Right cardiac atrium (tissue), 5 donors: ENCODE measurements at regions not wholly inside any gene's neighbourhood (a gene's known extent, or its start where the extent isn't known, plus 50 kb on each side); places are given as distances from the start of the nearest gene placed in this dataset.

ENCODE experiments used
- ATAC-seq, 2 donors: fragments of 200-7000 bp; cut with Tn5 transposase; one replicate each; pipeline versions ENCODE4 v1.8.0 to v1.9.1; 2020; ENCODE audit warnings: moderate library complexity in 2 of 2, mild to moderate bottlenecking in 1 of 2
- DNase-seq, 3 donors: peaks; one replicate each; pipeline ENCODE4 v3.0.0-alpha.2; 2020
- H3K27ac ChIP-seq: one replicate; pipeline ENCODE4 v1.5.1; 2013; ENCODE audit warnings: mild to moderate bottlenecking, low read length, control low read depth, moderate library complexity
- H3K27me3 ChIP-seq: one replicate; pipeline ENCODE4 v1.6.1; 2013; ENCODE audit not compliant: control insufficient read depth, insufficient read depth
- H3K4me1 ChIP-seq: one replicate; pipeline ENCODE4 v1.6.1; 2013; ENCODE audit warnings: low read length; ENCODE audit not compliant: control insufficient read depth, insufficient read depth
- H3K4me3 ChIP-seq: one replicate; pipeline ENCODE4 v1.5.1; 2013; ENCODE audit warnings: low read length, control low read depth
- H3K9me3 ChIP-seq: one replicate; pipeline ENCODE4 v1.6.1; 2013; ENCODE audit warnings: low read length; ENCODE audit not compliant: control insufficient read depth
- WGBS: extraction: QIAGEN DNeasy Blood & Tissue Kit; methylation state at CpG from one replicate; pipeline ENCODE4 v1.1.7; 2013; 5-methylcytosine and 5-hydroxymethylcytosine counted together
- intact Hi-C, 4 donors: fragments of 100-400 bp; cut with DNase I; formaldehyde crosslinking; loops; one replicate each; pipeline versions ENCODE4 v1.11.0 to v1.14.0; 2022 to 2023
- donor health status: healthy with polysubstance abuse.
- donor health status: DM: no; HTN: yes; CAD: no.
- donor health status: DM: no; HTN: no; CAD: no.
- donor health status: DM: no; HTN: yes; CAD: no; lungs with severe emphysema.
- donor health status: DM: yes; HTN: yes; CAD: no.

DNA sequence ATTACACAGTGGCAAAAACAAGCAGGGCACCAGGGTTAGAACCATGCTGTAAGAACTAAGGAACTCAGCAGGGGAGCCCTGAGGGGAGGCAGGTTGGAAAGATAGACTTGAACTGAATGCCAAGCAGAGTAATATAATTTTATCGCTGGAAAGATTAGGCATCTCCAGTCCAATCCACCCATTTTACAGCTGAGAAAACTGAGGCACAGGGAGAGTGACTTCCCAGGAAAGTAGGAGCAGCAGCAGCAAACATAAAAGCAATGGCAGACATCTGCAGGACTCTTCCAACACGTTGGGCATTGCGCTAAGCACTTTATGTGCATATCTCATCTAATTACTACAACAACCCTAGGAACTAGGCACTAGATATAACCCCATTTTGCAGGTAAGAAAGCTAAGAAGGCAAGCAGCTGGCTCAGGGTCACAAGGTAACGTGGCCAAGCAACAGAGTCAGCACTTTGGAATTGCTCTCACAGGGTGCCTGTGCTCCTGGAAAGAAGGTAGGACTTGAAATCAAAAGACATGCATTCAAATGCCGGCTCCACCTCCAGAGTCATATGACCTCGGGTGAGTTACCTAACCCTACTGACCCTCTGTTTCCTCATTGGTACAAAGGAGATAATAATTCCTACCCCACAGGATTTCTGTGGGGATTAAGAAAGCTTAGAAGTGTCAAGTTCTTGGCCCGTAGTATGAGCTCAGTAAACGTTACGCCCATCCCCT is 215.3 kb downstream of the BARX2 start:
- Histone ChIP-seq H3K27me3 (no peaks in the 10 kb centered on the region), H3K4me3 (no peak overlapping the region), H3K9me3 (no peaks in the 10 kb centered on the region), H3K27ac (no peak overlapping the region), H3K4me1 (no peaks in the 10 kb centered on the region)
- no peak for DNase-seq
- intact Hi-C loops, result no loop called here
- 78% methylated on average over 9 of the region's 9 CpGs for WGBS
- ATAC-seq, result no peak

DNA sequence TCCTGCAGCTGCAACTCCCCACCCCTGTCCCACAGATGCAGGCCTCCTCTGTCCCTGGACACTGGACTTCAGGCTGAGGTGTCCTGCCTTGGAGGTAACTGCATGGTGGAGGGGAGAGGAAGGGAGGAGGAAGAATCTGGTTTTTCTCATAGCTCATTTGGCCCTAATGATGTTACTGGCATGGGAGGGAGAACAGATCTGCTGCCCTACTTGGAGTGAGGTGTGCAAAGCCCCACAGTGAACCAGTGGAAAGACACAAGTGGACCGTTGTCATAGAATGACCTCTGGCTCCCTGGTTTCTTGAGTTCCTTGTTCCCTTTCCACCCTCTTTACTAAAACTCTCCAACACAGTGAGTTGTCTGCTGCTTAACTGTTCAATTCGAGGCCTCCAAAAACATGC is 215.9 kb downstream of the BARX2 start:
- 74% methylated on average over 2 of the region's 2 CpGs for WGBS
- ATAC-seq, result no peak
- intact Hi-C loops, result no loop called here
- H3K9me3 ChIP-seq, result no peaks in the 10 kb centered on the region
- no peak overlapping the region for H3K27ac ChIP-seq
- no peak for DNase-seq
- H3K4me1 ChIP-seq, result no peaks in the 10 kb centered on the region
- H3K27me3 ChIP-seq, result no peaks in the 10 kb centered on the region
- H3K4me3 ChIP-seq, result no peak overlapping the region

DNA sequence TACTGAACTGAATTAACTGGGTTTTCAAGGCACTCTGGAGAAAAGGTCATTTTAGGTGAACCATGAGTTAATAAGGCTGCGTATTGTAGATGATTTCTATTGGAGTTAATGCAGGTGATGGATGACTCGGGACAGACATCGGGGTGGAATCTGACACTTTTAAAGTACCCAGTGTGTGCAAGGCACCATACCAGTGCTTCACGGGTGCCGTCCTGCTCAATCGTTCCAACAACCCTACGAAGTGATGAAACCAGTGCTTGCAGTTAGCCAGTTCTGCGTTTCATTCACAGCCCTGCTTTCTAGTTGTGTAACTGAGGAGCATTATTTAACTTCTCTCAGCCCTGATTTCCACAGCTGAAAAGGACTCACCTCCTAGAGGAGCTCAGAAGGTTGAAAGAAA is 216.5 kb downstream of the BARX2 start:
- no peak for DNase-seq
- no peaks in the 10 kb centered on the region for H3K4me1 ChIP-seq
- no peak overlapping the region for H3K27ac ChIP-seq
- intact Hi-C loops, result no loop called here
- no peak for ATAC-seq
- H3K9me3 ChIP-seq, result no peaks in the 10 kb centered on the region
- 82% methylated on average over 8 of the region's 8 CpGs for WGBS
- H3K27me3 ChIP-seq, result no peaks in the 10 kb centered on the region
- no peak overlapping the region for H3K4me3 ChIP-seq

DNA sequence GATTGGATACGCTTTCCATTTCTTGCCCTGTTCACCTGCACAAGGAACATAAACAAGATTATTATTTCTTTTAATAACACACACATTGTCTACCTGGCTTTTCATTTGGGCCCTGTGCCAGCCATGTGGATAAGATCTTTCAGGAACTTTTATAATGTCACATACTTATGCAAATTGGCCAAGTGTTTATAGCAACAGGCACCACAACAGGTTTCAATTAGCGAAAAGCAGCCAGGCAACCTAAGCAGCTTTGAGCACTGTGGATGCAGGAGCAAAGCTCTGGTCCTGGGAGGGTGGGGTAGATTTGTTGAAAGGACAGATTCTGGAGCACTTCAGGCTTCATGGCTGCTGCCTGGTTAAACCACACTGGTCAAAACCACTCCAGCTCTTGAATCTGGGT is 217.4 kb downstream of the BARX2 start:
- Histone ChIP-seq H3K4me1 (no peaks in the 10 kb centered on the region), H3K27me3 (no peaks in the 10 kb centered on the region), H3K9me3 (peaks cover 1% of the 10 kb centered on the region), H3K27ac (no peak overlapping the region), H3K4me3 (no peak overlapping the region)
- no peak for ATAC-seq
- intact Hi-C loops, result no loop called here
- WGBS, result 84% methylated on average over 2 of the region's 2 CpGs
- no peak for DNase-seq

DNA sequence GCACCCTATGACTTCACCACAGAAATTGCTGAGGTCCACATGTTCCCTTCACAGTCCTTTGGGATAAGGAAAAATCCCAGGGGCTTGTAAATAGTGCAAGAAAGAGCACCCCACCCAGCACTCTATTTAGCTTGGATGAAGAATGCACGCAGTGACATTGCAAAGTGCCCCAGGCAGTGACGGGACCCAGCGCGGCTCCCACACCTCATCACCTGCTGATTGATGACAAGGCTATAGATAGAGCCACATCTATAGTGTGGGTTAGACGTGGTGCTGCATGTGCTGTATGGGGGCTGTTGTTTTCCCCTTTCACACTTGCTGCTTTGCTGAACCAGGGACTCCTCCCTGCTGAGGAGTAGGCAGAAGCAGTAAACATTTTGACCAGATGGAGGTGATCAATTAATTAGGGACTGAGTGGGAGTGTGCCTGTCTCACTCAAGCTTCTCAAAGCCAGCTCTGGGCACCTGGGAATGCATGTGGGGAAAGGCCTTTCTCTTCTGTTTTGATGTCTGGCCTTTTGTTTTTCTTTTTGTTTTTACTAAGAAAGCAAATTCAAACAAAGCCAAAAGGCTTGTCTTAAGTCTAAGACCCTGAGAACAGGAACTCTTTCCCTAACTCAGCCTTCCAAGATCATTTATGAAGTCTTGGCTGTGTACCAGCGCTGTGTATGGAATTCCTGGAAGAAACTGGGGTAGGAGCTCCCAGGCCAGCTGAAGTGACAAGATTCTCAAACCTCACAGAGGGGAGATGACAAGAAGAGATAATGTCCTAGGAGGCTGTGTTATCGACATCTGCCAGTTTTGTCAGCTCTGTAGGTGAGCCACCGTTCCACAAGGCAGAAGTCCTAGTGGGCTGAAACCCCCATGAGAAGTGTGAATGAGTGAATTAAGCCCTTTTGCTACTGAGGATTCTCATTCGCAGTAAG is 219.7 kb downstream of the BARX2 start:
- Histone ChIP-seq H3K27ac (no peak overlapping the region), H3K9me3 (peaks cover 2% of the 10 kb centered on the region), H3K4me3 (no peak overlapping the region), H3K4me1 (no peaks in the 10 kb centered on the region), H3K27me3 (no peaks in the 10 kb centered on the region)
- 22% methylated on average over 9 of the region's 9 CpGs for WGBS
- DNase-seq, result no peak
- intact Hi-C loops, result no loop called here
- no peak for ATAC-seq

DNA sequence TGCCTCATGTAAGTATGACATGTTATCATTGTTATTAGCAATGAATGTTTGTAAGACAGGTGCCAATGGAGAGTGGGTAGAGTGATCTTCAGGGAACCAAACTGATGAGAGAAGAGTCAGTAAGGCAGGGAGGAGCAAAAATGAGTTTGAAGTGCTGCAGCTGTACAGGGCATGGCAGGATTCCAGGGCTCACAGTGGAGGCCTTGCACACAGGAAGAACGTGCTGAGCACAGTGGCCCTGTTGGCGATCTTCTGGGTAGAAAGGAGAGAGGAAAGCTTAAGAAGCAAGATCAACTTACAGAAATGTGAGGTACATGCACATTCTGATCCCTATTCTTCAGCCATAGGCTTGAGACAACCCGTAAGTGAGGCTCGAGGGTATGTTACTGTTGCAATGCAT is 219.3 kb upstream of the TMEM45B start:
- Histone ChIP-seq H3K4me1 (no peaks in the 10 kb centered on the region), H3K27me3 (no peaks in the 10 kb centered on the region), H3K9me3 (peaks cover 2% of the 10 kb centered on the region), H3K27ac (no peak overlapping the region), H3K4me3 (no peak overlapping the region)
- ATAC-seq (no peak), DNase-seq (no peak)
- WGBS, result 76% methylated on average over 4 of the region's 4 CpGs
- intact Hi-C loops, result no loop called here

DNA sequence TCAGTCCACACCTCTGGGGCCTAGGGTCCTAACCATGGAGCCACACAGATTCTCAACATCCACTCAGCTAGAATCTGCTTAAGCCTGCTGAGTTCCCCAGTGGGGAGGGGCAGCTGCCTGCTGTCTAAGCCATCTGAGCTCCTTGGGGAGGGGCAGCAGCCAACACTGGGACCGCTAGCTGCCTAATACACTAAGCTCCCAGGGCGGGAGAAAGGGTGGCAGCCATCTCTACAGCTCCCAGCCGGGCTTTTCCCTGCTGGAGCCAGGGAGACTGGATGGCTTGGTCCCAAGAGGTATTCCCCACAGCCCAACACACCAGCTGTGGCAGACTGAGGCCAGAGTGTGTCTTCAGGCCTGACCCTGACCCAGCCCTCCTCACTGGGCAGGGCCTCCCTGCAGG is 217.3 kb upstream of the TMEM45B start:
- DNase-seq (no peak), ATAC-seq (no peak)
- intact Hi-C loops, result no loop called here
- WGBS, result 72% methylated on average over 3 of the region's 3 CpGs
- Histone ChIP-seq H3K27ac (no peak overlapping the region), H3K27me3 (no peaks in the 10 kb centered on the region), H3K9me3 (peaks cover 2% of the 10 kb centered on the region), H3K4me3 (no peak overlapping the region), H3K4me1 (no peaks in the 10 kb centered on the region)

DNA sequence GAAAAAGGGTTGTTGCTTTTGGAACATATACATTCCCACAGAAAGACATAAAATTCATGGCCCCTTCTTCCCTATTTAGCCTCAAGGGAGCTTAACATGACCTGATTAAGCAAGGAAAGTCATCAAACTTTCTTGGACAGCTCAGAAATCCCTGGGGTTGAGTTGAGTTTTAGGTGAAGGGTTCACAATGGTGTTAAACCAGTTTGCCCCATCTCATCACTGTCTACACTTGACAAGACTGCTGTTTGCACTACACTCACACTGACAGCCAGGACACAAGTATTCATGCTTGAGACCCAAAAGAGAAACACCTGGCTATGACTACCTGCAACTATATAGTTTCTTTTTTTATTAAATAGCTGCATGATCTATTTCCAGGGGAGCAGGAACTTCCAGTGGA is 209.8 kb upstream of the TMEM45B start:
- intact Hi-C loops, result no loop called here
- no peaks in the 10 kb centered on the region for H3K27me3 ChIP-seq

DNA sequence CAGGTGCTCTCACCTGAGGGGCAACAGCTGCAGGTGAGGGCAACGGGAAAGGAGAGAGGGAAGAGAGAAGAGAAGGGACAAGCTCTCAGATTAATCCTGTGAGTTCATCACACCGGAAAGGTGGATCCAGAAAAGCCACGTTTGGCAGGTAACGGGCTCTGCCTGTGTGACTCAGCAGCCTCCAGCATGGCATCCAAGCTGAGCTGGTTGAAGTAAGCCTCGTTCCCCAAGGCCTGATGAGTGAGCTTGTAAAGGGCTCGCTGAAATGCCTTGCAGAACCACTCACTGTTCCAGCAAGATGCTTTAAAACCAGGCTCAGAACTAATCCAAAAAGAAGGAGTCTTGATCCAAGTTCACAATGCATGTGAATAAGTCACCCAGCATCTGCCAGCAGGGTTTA is 206.9 kb upstream of the TMEM45B start:
- Histone ChIP-seq H3K27ac (no peak overlapping the region), H3K4me3 (no peak overlapping the region), H3K4me1 (no peaks in the 10 kb centered on the region), H3K9me3 (no peaks in the 10 kb centered on the region), H3K27me3 (no peaks in the 10 kb centered on the region)
- WGBS, result 69% methylated on average over 6 of the region's 6 CpGs
- intact Hi-C loops, result no loop called here
- no peak for ATAC-seq
- no peak for DNase-seq

More for the DNA sequence above, 209.8 kb upstream of the TMEM45B start:
- Histone ChIP-seq H3K4me3 (no peak overlapping the region), H3K4me1 (no peaks in the 10 kb centered on the region), H3K27ac (no peak overlapping the region), H3K9me3 (no peaks in the 10 kb centered on the region)
- ATAC-seq, result no peak
- DNase-seq, result no peak

DNA sequence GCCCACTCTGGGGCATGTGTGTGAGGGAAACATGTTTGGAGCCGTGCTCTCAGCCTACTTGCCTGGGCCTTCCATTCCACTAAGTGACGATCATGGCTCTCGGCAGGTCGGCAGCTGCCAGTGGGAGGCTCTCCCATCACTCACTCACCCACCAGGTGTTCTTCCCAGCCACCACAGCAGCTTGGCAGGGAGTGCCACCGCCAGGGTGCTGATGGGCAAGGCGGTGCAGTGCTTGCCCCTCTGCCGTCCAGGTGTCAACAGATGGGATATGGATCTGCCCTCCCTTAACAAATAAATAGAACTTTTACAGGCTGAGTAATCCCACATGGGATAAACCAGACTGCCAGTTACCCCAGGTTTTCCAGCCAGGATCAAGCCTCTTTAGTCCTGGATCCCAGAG is 205.5 kb upstream of the TMEM45B start:
- ATAC-seq (no peak), DNase-seq (no peak)
- Histone ChIP-seq H3K27me3 (no peaks in the 10 kb centered on the region), H3K4me1 (no peaks in the 10 kb centered on the region), H3K27ac (no peak overlapping the region), H3K4me3 (no peak overlapping the region), H3K9me3 (no peaks in the 10 kb centered on the region)
- intact Hi-C loops, result no loop called here
- WGBS, result 81% methylated on average over 7 of the region's 7 CpGs

DNA sequence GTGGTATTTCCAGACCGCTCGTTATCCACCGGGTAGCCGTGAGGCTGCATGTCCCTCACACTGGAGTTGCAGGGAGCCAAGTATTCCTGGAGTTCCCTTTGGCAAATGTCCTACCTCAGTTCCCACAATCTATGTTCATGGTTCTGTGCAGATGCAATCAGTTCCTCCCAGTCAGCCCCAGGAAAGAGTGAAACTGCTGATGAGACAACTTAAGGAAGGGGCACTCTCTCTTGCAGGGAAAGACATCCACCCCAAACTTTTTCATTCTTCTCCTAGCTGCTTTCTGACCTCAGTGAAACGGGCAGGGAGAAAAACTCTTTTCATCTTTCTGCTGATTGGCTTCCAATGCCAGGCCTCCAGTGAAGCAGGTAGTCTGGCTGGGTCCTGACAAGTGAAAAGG is 205.1 kb upstream of the TMEM45B start:
- ATAC-seq, result no peak
- H3K4me3 ChIP-seq, result no peak overlapping the region
- no peaks in the 10 kb centered on the region for H3K4me1 ChIP-seq
- intact Hi-C loops, result no loop called here
- H3K27me3 ChIP-seq, result no peaks in the 10 kb centered on the region
- DNase-seq, result no peak
- H3K27ac ChIP-seq, result no peak overlapping the region
- 68% methylated on average over 5 of the region's 5 CpGs for WGBS
- H3K9me3 ChIP-seq, result no peaks in the 10 kb centered on the region
